NOMO-1 treated with DMSO at 0.1 percent for 48 hours (cell line): ENCODE measurements at regions not wholly inside any gene's neighbourhood (a gene's known extent, or its start where the extent isn't known, plus 50 kb on each side); places are given as distances from the start of the nearest gene placed in this dataset.

Experiments
- DNase-seq: peaks from one replicate; lab custom pipeline; 2025; ENCODE audit not compliant: unreplicated experiment; lab: John Stamatoyannopoulos, UW

DNA sequence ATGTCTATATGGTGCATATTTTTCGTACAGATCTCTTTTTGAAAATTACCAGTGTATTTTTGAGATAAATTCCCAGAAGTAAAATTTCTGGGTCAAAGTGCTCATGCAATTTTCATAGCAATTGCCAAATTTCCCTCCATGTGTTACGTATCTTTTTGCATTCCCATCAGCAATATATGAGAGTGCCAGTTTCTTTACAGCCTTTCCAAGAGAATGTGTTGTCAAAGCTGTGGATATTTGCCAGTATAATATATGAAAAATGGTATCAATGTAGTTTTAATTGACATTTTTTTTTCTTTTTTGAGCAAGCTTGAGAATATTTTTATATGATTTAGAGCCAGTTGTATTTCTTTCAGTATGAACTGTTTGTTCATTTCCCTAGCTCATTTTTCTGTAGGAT, 399.0 kb upstream of the KLF12 start:
- DNase-seq, result no peak

DNA sequence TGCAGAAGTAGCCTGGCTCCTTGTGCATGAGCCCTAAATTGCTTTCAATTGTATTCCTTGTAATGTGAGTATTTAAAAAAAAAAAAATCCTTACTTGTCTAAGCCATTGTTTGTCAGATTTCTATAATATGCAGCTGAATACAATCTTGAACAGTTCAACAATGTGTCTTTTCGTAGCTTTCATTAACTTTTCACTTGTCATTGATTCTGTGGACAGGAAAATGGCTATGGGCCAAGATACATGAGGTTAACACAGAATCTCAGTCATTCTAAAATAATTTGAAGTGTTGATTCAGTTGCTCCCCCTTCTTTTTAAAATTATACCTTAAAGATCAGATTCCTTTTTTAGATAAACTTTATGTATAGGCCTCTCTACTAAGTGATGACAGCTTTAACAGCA, 395.8 kb upstream of the KLF12 start:
- DNase-seq, result no peak

DNA sequence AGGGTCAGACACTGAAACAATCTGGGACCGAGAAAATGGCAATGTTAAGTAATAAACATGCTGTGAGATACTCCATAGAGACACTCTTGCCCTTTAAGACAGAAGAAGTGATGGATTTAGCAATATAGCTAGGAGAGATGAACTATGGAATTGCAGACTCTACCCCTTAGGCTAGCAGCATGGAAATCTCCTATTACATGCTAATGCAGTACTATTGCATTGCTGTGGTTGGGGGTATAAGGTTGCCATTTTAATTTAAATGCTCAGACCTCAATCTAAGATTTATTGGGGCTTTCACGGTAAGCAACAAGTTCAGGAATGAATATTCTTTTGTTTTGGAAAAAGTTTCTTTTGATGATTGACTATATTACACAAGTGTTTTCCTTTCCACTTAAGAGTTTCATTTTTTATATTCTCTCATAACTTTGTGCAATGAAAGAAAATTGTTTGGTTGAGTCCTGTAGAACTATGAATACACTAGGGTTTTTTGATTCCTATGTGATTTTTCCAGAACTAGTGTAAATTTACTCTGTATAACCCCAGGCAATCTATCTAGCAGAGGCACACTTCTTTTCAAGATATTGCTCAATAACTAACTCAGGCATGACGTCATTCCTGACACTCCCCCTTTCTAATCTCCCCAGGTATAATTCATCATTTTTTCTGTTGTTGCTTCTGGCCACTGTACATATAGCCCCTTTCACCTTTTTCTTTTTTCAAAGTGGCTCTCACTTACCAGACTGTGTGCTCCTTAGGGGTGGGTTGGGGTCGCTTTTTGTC, 394.7 kb upstream of the KLF12 start:
- DNase-seq, result no peak

DNA sequence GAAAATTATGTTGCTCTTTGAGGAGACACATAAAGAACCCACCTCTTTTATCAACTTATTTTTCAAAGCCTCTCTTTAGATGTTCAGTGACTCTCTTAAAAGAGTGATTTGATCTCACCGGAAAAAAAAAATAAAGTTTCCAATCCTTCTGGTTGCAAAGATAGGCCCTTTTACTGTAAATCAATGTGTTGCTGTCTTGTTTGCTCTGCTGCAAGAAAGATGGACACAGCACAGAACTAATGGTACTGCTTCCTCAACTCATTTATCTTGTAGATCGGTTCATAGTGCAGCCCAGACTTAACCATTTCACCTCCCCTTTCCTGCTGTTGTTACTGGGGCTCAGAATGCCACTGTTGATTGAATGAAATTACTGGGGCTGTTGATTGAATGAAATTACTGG, 388.9 kb upstream of the KLF12 start:
- DNase-seq, result no peak

DNA sequence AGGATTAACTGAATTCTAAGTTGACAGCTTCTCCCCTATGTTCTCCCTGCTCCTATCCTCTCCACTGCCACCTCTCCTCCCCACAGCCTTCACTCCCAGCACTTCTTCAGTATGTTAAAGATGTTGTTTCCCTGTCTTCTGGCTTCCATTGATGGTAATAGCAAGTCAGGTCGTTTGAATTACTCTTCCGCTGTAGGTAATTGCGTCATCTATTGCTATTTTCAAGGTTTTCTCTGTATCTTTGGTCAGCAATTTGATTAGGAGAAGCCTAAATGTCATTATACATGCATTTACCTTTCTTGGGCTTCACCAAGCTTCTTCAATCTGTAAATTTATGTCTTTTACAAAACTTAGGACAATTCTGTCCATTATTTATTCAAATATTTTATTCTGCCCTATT, 377.3 kb upstream of the KLF12 start:
- no peak for DNase-seq

DNA sequence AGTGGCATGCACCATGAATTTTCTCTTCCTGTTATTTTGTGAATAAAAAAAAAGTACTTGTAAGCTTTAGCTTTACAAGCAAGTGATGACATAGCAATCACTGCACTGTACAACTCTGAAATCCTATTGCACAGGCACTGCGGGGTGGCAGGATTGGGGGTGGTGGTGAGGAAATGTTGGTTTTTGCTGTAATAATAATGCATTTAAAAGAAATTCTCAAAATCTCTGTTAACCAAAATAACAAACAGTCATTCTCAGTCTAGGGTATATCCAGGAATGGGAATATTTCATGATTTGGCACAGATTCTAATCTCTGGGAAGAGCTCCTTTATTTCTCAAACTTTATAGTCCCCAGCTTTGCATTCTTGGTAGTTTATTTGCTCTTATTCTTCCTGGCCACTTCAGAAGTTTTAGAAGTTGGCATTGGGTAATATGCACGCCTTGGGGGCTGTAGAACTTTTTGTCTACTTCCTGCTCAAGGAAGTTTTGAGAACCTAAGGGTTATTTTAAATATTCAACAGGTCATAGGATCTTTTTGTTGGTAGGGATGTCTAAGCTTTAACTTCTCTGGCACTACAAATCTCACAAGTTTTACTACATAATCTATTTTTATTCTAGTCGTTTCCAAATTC, 353.0 kb upstream of the KLF12 start:
- DNase-seq, result no peak

DNA sequence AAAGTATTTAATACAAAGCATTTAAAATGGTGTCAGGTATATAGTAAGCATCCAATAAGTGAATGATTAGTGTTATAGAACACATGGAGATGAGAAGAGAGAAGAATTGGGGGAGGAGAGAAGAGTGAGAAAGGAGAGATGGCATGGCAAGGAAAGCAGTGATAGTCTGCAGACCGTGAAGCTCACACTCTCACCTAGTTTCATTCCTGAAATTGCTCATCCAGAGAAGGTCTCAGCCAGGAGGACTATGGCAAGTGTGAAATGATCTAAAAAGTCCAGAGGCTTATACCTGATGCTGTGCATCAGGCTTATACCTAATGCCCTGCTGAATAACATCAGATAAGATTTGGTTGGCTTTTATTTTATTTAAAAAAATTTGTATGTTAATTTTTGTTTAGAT, 351.6 kb upstream of the KLF12 start:
- no peak for DNase-seq

DNA sequence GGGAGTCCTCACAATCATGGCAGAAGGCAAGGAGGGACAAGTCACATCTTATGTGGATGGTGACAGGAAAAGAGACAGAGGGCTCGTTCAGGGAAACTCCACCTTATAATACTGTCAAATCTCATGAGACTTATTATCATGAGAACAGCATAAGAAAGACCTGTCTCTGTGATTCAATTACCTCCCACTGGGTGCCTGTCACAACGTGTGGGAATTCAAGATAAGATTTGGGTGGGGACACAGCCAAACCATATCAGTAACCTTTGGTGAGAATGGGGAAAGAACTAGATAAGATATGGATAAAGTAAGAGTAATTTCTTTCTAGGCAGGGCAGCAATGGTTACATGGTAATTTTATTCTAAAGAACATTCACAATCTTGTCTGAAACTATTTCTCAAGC, 344.9 kb upstream of the KLF12 start:
- no peak for DNase-seq

DNA sequence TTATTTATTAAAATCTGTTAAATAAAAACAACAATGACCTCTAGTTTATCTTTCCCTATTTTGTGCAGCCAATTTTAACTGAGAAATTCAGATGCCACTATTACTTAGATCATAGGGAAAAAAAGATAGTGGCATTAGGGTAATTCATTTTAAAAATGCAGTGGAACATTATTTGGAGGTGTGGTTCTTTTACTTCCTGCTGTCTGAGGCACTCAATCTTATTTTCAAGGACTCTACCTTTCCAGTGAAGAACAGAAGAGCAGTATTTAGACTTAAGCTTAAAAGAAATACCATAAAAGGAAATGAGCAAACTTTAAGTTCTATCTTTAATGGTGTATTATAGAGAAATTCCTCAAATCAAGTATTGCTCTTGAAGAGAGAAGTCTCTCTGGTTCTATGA, 342.6 kb upstream of the KLF12 start:
- no peak for DNase-seq

DNA sequence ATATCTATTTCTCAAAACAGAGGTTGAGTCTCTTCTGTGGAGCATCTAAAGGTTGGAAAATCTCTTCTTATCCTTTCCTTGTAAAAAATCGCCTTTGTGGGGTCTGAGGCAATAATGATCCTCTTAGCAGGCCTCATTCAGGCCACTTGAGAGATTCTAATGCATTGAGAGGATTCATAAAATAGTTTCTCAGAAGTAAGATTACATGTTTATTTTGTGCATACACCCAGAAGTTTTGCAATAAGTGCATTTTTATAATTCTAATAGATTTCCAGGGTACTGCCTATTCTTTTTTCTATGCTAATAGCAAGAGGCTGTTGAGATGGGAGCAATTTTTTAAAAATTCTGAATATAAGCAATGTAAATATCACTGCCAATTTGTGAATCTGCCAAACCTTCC, 342.2 kb upstream of the KLF12 start:
- DNase-seq, result no peak

DNA sequence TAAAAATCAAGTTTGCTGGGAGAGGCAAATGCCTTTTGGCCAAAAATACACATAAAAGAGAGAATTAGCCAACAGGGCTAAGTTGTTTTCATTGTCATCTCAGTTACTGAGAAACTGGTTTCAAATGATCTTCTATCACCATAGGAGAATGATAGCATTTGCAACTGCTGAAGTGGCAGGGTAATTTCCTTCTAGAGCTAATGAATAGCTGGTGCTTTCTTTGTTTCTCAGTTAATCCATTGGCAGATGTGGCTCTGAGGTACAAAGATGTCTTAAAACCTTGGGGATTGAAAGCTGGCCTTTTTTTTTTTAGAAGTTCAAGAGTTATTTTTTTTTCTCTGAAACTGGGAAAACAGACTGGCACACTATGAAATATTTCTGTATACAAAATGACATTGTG, 332.7 kb upstream of the KLF12 start:
- DNase-seq, result no peak

DNA sequence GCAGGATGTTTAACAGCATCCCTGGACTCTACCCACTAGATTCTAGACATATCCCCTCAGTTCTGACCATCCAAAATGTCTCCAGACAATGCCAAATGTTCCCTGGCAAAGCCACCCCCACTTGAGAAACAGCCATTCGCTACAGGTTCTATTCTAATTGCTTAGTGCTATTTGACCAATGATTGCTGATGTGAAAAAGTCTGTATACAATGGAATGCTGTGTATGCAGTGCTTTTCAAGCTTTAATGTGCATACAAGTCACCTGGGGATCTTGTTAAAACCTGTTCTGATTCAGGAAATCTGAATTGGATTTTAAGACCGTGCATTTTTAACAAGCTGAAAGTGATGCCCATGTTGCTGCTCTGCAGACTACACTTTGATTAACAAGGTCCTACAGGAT, 331.8 kb upstream of the KLF12 start:
- no peak for DNase-seq

DNA sequence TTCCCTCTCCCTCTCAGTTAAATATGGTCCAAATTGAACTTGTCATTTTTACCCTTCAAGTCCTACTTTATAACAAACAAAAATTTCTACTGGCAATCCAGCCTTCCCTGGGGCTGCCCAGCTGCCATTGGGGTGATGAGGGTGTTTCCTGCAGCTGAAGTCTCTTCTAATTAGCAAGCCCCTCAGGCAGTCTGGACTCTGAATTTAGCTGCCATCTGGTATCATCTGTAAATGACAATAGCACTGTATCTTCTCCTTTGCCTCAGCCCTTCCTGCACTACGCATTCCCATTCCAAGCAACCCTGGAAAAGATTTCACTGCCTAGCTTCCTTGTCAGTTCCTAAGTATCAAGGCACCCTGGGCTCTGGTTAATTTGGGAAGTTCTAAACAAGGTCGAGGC, 331.1 kb upstream of the KLF12 start:
- DNase-seq, result no peak

DNA sequence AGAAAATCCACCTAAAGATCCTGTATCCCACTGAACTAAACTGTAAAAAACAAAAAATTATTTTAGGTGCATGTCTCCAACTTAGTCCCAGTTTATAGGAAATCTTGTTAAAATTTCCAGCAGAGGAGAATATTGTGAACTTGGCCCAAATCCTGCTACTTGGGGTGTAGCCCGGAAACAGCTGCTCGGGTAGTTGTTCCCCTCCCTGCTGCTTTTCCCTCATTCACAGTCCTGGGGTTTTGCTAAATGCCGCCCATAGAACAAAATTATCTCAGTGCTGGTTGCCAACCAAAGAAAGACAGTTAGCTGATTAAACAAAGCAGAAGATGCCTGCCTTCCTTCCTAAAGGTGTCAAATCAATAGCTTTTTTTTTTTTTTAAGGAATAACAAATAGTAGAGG, 330.5 kb upstream of the KLF12 start:
- DNase-seq, result no peak

DNA sequence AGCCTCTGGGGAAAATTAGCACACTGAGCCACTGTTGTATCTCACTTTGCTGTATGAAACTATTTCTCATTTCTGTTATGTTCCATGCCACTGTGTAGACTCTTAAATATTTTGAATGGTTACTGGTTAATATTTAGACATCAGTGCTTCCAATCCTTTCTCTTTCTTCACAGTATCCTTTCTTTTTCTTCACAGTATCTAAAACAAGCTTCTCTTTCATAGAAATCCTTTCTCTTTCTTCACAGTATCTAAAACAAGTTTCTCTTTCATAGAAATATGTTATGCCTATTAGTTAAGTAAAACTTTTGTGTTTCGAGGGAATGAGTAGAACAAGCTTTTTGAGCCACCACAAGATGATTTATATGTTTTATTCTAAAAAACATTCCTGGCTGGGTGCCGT, 326.8 kb upstream of the KLF12 start:
- DNase-seq, result no peak

DNA sequence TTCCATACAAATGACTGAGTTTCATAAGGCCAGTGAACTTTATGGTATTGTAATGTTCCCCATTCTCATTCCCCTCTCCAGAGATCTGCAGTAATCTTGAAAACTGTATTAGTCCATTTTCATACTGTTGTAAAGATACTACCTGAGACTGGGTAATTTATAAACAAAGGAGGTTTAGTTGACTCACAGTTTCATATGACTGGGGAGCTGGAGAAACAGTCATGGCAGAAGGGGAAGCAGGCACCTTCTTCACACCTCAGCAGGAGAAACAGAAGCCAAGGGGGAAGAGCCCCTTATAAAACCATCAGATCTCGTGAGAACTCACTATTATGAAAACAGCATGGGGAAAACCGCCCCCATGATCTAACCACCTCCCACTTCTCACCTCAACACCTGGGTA, 318.7 kb upstream of the KLF12 start:
- no peak for DNase-seq

DNA sequence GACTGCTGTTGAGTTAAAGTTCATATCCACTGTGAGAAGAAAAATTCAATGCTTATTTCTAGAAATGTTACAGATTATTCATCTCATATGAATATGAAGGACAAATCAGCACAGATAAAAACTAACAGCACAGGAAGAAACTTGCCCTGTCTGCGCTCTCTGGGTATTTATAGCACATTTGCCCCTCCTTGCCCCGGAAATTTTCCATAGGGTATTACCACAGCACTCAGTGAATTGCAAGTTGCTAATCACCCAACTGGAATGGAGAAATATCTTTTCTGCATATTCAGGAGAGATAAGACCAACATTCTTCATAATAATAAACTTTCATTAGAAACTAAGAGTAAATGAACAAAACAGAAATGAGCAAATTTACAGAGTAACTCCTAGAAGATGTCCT, 318.0 kb upstream of the KLF12 start:
- DNase-seq, result no peak

DNA sequence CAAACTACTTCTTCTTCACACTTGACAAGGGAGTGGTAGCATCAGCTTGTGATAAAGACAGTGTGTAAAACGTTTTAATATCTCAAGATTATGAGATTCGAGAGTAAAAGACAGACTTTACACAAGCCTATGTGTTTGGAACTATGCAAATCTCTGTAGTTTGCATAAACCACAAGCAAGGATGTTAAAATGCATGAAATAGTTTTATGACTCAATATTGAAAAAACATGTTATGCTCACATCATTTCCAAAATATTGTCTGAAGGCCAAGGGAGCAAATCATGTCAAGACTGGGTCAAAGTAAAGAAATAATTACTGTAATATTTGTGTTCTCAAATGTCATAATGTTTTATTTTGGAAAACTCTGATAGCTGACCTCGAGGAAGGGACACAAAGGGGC, 316.8 kb upstream of the KLF12 start:
- DNase-seq, result no peak

DNA sequence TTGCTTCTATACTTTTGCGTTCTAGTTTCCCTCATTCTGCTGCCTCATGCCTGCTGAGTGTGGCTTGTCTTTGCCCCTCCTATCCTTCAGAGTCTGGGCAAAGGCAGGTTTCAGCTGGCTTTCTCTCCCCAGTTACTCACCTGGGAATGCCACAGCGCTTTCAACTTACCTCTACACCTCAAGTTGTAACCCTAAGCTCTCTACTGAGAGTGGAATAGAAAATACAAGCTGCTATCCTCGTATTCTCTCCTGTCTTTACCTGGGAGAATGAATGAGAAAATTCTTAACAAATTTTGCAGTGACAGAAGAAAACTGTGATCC, 316.3 kb upstream of the KLF12 start:
- no peak for DNase-seq

DNA sequence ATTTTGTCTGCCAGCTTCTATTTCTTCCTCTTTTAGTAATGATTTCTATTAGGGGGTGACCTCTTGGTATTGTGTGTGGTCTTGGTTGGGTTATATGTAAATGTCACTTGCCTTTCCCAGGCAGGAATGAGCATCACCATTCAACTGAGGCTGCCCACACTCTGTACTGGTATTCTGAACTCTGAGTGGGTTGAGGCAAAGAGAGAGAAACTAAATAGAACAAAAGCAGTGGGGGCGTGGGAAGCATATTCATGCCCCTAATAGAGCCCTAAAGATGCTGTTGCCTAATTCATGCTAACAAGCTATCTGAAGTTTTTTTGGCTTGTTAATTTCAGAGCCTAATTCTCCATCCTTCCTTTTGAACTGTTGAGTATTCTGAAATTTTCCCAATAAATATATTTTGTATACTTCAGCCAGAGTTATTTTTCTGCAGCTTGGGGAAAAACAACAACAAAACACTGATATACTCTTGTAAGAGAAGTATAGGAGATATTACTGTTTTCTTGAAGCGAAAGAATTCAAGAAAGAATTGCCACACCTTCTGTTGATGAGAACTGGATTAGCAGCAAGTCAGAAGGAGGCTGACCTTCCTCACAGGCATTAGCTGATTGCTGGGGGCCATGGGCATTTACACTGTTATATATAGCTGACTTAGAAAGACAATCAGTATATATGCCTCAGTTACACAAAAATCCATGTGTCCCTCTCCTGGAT, 315.8 kb upstream of the KLF12 start:
- DNase-seq, result no peak

DNA sequence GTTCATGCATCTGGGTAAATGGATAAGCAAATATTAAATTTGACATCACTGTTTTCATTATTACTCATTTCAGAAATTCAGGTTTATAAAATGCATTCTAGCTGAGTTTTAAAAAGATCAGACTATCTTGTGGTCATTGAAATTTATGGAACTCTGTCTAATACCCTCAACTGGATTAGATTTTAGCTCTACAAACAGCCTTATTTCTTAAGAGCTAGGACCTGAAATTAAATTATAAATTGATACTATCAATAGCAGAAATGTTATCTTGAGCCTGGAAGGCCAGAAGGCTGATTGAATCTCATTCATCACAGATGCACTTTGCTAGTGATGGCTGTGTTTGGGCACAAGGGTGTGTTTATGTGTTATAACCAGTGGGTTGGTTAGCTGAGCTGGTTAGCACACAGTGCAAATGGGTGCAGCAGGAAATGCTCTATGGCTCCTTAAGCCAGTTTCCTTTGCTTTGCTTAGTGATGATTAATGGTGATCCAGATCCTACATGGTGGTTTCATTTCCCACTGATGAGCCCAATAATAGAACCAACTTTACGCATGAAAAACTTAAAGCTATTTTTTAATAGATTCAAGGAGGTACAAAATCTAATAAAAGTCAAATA, 310.8 kb upstream of the KLF12 start:
- DNase-seq, result no peak

DNA sequence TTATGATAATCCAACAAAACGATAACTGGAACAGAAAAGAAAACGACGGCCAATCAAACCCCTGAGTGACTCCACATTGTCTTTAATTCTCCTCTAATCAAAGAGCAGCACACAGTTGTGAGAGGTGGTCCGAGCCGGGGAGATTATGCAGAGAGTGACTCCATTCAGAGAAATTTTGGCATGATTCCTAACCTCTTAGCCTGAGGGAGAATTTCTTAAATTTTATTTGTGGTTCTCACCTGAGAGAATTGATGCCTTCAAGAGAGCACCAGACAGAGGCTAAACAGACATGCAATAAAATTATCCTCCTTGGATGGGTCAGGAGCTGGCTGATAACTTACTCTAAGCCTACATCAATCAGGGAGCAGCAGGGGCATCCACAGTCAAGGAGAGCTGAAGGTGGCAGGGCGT, 310.0 kb upstream of the KLF12 start:
- DNase-seq, result no peak
